GM18511 (cell line): ENCODE measurements at regions not wholly inside any gene's neighbourhood (a gene's known extent, or its start where the extent isn't known, plus 50 kb on each side); places are given as distances from the start of the nearest gene placed in this dataset.
A peak's percentile ranks its signal among the peaks of the same experiment; 100 is the strongest.
"Not testable (repeated sequence)": the region's sequence is repeated elsewhere in the genome, so short reads cannot be mapped to it uniquely, and the experiment has no call there.

Source experiments
- ATAC-seq: cut with Tn5 transposase; IDR thresholded peaks from one replicate; pipeline ENCODE4 v1.9.1; 2021; ENCODE audit warnings: mild to moderate bottlenecking, moderate library complexity; ENCODE audit not compliant: unreplicated experiment

DNA sequence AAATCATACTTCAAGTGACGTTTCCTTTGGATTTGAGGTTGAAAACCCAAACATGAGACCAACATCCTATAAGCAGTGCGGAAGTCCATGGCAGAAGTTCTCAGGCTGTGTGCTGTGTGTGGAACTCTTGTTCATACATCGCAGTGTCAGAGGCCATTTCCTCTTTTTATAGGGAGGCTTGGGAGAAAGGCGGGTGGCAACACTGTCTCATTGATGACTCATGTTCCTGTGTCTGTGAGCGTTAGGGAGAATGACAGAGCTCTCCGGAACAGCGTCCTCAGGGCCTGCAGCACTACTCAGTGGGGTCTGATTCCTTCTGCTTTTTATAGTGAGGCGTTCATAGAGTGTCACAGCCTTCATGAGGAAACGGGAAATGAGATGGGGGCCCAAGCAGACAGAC, 98.8 kb upstream of the BASP1 start:
- ATAC-seq = no peak

GRCh38 chr5:17120209-17120608, 97.2 kb upstream of the BASP1 start:
- no peak for ATAC-seq

GRCh38 chr5:17121776-17122175, 95.7 kb upstream of the BASP1 start:
- ATAC-seq = no peak

- no peak for ATAC-seq
Observed at GRCh38 chr5:17123010-17123409, 94.4 kb upstream of the BASP1 start.

- ATAC-seq = not testable (repeated sequence)
Observed at GRCh38 chr5:17123773-17124172, 93.7 kb upstream of the BASP1 start.

- no peak for ATAC-seq
Observed at GRCh38 chr5:17127743-17128231, 89.6 kb upstream of the BASP1 start.

DNA sequence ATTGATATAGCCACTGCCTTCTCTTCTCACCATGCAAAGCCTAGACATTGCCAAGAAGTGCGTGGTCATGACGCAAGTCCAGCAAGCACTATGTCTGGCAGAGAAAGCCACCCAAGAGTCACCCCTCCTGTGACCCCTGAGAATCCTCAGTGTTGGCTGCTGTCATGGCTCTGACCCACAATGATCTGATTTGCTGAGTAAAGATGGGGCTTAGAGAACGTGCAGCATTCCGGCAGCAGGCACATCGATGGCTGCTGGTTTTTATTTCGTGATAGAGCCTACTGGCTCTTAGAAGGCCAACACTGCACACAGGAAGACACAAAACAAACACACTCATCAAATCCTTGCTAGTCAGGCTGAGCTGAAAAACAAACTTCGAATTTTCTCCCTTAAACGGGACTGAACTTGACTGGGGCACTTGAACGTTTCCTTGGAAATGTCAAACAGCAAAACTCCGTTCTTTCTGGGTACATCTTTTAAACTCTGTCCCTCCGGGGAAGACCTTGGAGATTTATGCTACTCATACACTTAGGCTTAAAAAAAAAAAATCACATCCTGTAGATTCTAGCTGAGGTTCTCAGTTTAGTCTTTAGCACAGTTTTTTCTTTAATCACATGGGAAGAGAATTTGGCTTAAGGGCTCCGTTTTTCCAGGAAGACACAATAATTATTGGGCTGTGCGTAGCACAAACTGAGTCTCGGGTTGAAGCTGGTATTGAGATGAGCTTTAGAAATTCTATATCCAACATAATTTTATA, 88.2 kb upstream of the BASP1 start:
- ATAC-seq = no peak

DNA sequence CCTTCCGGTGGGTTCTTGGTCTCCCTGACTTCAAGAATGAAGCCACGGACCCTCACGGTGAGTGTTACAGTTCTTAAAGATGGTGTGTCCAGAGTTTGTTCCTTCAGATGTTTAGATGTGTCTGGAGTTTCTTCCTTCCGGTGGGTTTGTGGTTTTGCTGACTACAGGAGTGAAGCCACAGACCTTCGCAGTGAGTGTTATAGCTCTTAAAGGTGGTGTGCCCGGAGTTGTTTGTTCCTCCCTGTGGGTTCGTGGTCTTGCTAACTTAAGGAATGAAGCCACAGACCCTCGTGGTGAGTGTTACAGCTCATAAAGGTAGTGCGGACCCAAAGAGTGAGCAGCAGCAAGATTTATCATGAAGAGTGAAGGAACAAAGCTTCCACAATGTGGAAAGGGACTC, 87.1 kb upstream of the BASP1 start:
- ATAC-seq = not testable (repeated sequence)

- peak; percentile 76 for ATAC-seq
Observed at GRCh38 chr5:17132444-17133083, 84.9 kb upstream of the BASP1 start.

GRCh38 chr5:17135050-17135449, 82.4 kb upstream of the BASP1 start:
- no peak for ATAC-seq

- ATAC-seq = no peak
Observed at GRCh38 chr5:17143335-17143734, 74.1 kb upstream of the BASP1 start.

DNA sequence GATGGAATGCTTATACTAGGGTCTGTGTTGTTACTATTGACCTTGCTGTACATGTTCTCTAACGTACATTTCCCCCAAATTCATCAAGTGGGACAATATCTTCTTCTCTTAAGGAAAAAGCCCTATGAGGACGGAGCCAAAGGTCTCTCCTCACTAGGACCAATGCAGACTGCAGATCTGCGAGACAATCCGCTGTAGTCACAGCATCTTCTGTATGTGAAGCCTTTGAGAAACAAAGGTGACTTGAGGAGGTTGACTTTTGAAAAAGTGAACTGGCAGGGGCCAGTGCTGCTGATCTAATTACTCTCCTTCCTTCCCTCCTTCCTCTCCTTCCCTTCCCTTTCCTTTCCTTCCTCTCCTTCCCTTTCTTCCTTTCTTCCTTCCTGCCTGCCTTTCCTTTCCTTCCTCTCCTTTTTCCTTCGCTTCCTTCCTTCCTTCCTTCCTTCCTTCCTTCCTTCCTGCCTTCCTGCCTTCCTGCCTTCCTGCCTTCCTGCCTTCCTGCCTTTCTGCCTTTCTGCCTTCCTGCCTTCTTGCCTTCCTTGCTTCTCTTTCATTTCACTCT, 71.1 kb upstream of the BASP1 start:
- no peak for ATAC-seq

- ATAC-seq = no peak
Observed at GRCh38 chr5:17147170-17147569, 70.3 kb upstream of the BASP1 start.

DNA sequence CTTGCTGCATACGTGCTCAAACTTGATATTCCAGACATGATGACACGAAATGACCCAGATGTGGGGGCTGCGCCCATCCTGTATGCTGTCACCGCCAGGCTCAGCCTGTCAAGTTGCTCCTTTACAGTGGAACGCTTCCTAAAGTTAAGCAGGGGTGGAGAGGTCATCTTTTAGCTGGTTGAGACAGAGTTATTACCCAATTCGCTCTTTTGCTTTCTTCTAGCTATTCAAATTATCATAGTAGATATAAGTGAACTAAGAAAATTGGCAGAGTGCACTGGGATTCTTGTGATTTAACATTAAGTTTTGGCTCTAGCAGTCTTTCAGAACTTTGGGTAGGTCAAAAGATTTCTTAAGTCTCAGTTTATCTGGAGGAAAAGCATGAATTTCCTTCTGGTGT, 69.8 kb upstream of the BASP1 start:
- no peak for ATAC-seq

DNA sequence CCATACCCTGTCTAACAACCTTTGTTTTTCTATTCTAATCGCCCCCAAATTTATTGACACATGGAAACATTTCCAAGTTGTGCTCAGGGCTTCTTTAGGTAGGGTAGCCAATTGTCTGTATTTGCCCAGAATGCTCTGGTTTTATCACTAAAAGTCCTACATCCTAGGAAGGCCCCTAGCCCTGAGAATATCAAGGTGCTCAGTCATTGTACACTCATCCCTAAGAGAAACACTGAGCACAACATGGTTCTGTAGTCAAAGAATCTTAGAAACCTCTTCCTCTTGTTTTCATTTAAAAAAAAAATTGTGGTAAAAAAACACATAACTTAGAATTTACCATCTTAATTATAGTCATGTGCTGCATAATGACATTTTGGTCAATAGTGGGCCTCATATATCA, 69.0 kb upstream of the BASP1 start:
- no peak for ATAC-seq

GRCh38 chr5:17149786-17150185, 67.6 kb upstream of the BASP1 start:
- ATAC-seq = no peak

DNA sequence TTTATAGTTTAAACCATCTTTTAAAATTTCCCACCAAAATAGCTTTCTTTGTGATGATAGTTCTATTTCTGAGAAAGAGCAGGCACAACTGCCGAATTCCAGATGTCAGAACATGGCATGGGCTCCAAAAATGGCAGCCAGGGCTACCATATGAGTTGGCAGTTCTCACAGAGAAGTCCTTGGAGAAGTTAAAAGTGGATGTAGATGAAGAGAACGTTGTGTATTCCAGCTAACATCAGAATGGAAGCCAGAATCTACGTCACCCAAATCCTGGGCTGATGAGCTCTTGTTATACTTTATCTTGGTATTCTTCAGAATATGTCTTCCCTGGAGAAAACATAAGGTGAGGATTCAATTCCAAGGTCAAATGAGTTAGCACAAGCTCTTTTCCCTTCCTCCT, 66.9 kb upstream of the BASP1 start:
- no peak for ATAC-seq

GRCh38 chr5:17151686-17152085, 65.7 kb upstream of the BASP1 start:
- no peak for ATAC-seq

DNA sequence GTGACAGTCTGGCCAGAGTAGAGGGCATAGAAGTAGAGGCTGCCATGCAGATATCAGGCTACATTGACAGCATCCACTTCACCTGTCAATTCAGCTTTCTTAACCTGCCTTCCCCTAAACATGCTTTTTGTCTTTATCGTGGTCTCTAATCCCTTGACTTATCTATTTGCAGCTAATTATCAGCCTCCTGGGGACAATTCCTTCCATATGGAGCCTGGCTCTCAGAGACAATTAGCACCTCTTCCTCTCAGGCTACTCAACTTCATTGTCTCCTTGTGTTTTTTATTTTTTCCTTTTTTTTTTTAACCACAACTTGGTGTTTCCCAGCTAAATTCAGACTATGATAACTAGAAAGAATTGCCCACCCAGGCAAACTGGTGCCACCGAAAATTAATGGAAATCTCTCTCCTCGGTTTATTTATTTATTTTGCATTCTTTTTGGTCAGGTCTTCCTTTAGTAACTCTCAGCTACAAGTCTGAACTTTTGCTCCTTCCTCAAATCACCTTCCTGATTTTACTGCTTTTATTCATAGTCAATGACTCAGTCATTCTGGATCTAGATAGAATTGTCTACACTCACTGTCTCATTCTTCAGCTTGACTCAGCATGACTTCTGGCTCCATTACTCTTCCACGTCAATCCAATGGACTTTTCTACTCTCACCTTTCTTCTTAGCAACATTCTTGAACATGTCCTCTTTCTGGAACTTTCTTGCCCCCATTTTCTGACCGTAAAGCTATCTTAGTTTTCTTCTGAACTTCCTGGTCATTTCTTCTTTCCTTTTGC, 63.0 kb upstream of the BASP1 start:
- no peak for ATAC-seq

DNA sequence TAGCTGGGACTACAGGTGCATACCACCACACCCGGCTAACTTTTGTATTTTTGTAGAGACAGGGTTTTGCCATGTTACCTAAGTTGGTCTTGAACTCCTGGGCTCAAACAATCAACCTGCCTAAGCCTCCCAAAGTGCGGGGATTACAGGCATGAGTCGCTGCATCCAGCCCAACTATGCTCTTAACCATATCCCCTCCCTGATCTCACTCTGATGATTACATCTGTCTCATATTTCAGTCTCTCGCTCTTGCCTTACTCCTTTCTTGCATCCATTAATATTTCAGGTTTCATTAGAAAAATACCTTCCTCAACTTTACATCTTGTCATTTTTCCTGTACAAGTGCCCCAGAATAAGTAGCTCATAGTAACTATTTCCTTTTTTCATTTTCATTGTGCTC, 61.0 kb upstream of the BASP1 start:
- no peak for ATAC-seq

GRCh38 chr5:17157294-17157693, 60.1 kb upstream of the BASP1 start:
- no peak for ATAC-seq
